Lower leg skin (tissue), 3 donors: ENCODE measurements at regions not wholly inside any gene's neighbourhood (a gene's known extent, or its start where the extent isn't known, plus 50 kb on each side); places are given as distances from the start of the nearest gene placed in this dataset.

Source experiments
- CTCF ChIP-seq, 3 donors: fragments of 450-650 bp; IDR thresholded peaks; one replicate each; pipeline ENCODE4 v1.5.1; 2016; ENCODE audit warnings: antibody characterized with exemption in 3 of 3, mild to moderate bottlenecking in 3 of 3, moderate library complexity in 2 of 3
- POLR2A ChIP-seq, 2 donors: fragments of 450-650 bp; IDR thresholded peaks; one replicate each; pipeline ENCODE4 v1.6.1; 2016 to 2017; ENCODE audit warnings: antibody characterized with exemption in 2 of 2, mild to moderate bottlenecking in 1 of 2, moderate library complexity in 1 of 2

GRCh38 chr5:103410172-103410571 is 151.6 kb downstream of the MACIR start:
- TF ChIP-seq POLR2A (IDR thresholded peaks at IDR 0.05), result no peak
- no peak for TF ChIP-seq CTCF (IDR thresholded peaks at IDR 0.05)
